ENCODE measurements at regions not wholly inside any gene's neighbourhood (a gene's known extent, or its start where the extent isn't known, plus 50 kb on each side); places are given as distances from the start of the nearest gene placed in this dataset.

GRCh38 chr3:166669781-166670180 is 710.3 kb downstream of the ZBBX start:
- TF ChIP-seq POLR2A (IDR thresholded peaks at IDR 0.05; ENCODE audit: low read depth, low read length) (no peak), TAF1 (IDR thresholded peaks at IDR 0.05; ENCODE audit: low read depth, low read length) (no peak)
